GM23338 (cell line): ENCODE measurements at regions not wholly inside any gene's neighbourhood (a gene's known extent, or its start where the extent isn't known, plus 50 kb on each side); places are given as distances from the start of the nearest gene placed in this dataset.

Experiments
- ATAC-seq: fragments of 200-7000 bp; cut with Tn5 transposase; 3 replicates; pipeline ENCODE4 v1.9.1; 2020
- DNase-seq: peaks from one replicate; pipeline ENCODE4 v3.0.0-alpha.2; 2015; ENCODE audit warnings: low spot score
- H2AFZ ChIP-seq: fragments of 200-600 bp; sonication (generic); 2 replicates; pipeline ENCODE4 v1.8.0; 2016; ENCODE audit warnings: antibody characterized with exemption, mild to moderate bottlenecking, moderate library complexity
- H3F3A ChIP-seq: fragments of 200-600 bp; sonication (generic); replicated peaks from 2 replicates; pipeline ENCODE4 v1.8.0; 2017; ENCODE audit warnings: antibody characterized with exemption, mixed run types, low read depth
- H3K27ac ChIP-seq: fragments of 200-600 bp; sonication (generic); 2 replicates; pipeline ENCODE4 v1.6.1; 2016; ENCODE audit warnings: low read depth
- H3K27me3 ChIP-seq: fragments of 200-600 bp; sonication (generic); 2 replicates; pipeline ENCODE4 v1.8.0; 2016; ENCODE audit warnings: mild to moderate bottlenecking, mixed run types, moderate library complexity; ENCODE audit not compliant: insufficient read depth
- H3K36me3 ChIP-seq: fragments of 200-600 bp; sonication (generic); 2 replicates; pipeline ENCODE4 v1.8.0; 2016; ENCODE audit warnings: mild to moderate bottlenecking; ENCODE audit not compliant: insufficient read depth
- H3K4me1 ChIP-seq: fragments of 200-600 bp; sonication (generic); 2 replicates; pipeline ENCODE4 v1.8.0; 2016; ENCODE audit warnings: mild to moderate bottlenecking, moderate library complexity; ENCODE audit not compliant: insufficient read depth
- H3K4me2 ChIP-seq: fragments of 200-600 bp; sonication (generic); 2 replicates; pipeline ENCODE4 v1.7.1; 2017; ENCODE audit warnings: mixed run types
- H3K4me3 ChIP-seq: fragments of 200-600 bp; sonication (generic); 2 replicates; pipeline ENCODE4 v1.6.1; 2016; ENCODE audit warnings: mixed run types
- H3K79me2 ChIP-seq: fragments of 200-600 bp; sonication (generic); replicated peaks from 2 replicates; pipeline ENCODE4 v1.8.0; 2017; ENCODE audit warnings: mild to moderate bottlenecking; ENCODE audit not compliant: insufficient read depth
- H3K9me2 ChIP-seq: fragments of 200-600 bp; sonication (generic); 2 replicates; pipeline ENCODE4 v1.8.0; 2017; ENCODE audit not compliant: insufficient read depth
- H4K20me1 ChIP-seq: fragments of 200-600 bp; sonication (generic); replicated peaks from 2 replicates; pipeline ENCODE4 v1.8.0; 2017; ENCODE audit warnings: mild to moderate bottlenecking; ENCODE audit not compliant: insufficient read depth
- H3K27ac Mint-ChIP-seq: 2 replicates; pipeline ENCODE4 v1.8.0; 2020; ENCODE audit warnings: inconsistent platforms, mild to moderate bottlenecking, moderate library complexity, mixed read lengths
- H3K27me3 Mint-ChIP-seq: 3 replicates; pipeline ENCODE4 v1.8.0; 2022; ENCODE audit warnings: low read depth, mild to moderate bottlenecking, moderate library complexity, mixed read lengths, inconsistent platforms; ENCODE audit not compliant: insufficient read depth, poor library complexity
- H3K36me3 Mint-ChIP-seq: 3 replicates; pipeline ENCODE4 v1.8.0; 2021; ENCODE audit warnings: low read depth, mild to moderate bottlenecking, inconsistent platforms, moderate library complexity, mixed read lengths
- H3K4me1 Mint-ChIP-seq: 3 replicates; pipeline ENCODE4 v1.8.0; 2020; ENCODE audit warnings: mild to moderate bottlenecking, inconsistent platforms, mixed read lengths
- H3K4me3 Mint-ChIP-seq: 3 replicates; pipeline ENCODE4 v1.8.0; 2021; ENCODE audit warnings: moderate library complexity, mild to moderate bottlenecking, inconsistent platforms, mixed read lengths
- H3K9me3 Mint-ChIP-seq: 3 replicates; pipeline ENCODE4 v1.8.0; 2020; ENCODE audit warnings: moderate library complexity, mild to moderate bottlenecking, inconsistent platforms, mixed read lengths
- CREB1 ChIP-seq: fragments of 250-450 bp; sonication (Bioruptor Pico); IDR thresholded peaks from 2 replicates; pipeline ENCODE4 v1.5.0; 2020; ENCODE audit warnings: low read depth, mild to moderate bottlenecking, moderate library complexity
- EZH2phosphoT487 ChIP-seq: fragments of 200-600 bp; sonication (generic); IDR thresholded peaks from one replicate; pipeline ENCODE4 v1.8.1; 2018; ENCODE audit warnings: antibody characterized with exemption; ENCODE audit not compliant: unreplicated experiment
- NANOG ChIP-seq: IDR thresholded peaks from 2 replicates; pipeline ENCODE4 v1.6.1; 2016; ENCODE audit warnings: antibody characterized with exemption, borderline replicate concordance
- POLR2AphosphoS5 ChIP-seq: IDR thresholded peaks from 2 replicates; pipeline ENCODE4 v1.6.1; 2016; ENCODE audit warnings: antibody characterized with exemption, low read depth
- ZNF114 ChIP-seq: fragments of 250-450 bp; sonication (Bioruptor Pico); IDR thresholded peaks from 2 replicates; pipeline ENCODE4 v1.5.0; 2020; ENCODE audit warnings: mild to moderate bottlenecking, moderate library complexity
- ZNF331 ChIP-seq: fragments of 250-450 bp; sonication (Bioruptor Pico); IDR thresholded peaks from 2 replicates; pipeline ENCODE4 v1.5.0; 2020; ENCODE audit warnings: low read depth, mild to moderate bottlenecking, moderate library complexity
- TF ChIP-seq, protein P1 (sequence below): IDR thresholded peaks from one replicate; pipeline ENCODE4 v1.6.1; 2018; ENCODE audit warnings: antibody characterized with exemption; ENCODE audit not compliant: unreplicated experiment
- TF ChIP-seq, protein P2 (sequence below), 2 experiments: fragments of 200-600 bp in 1 of 2; sonication (generic) in 1 of 2; conservative IDR thresholded peaks; 2 replicates each; pipeline versions ENCODE4 v1.5.1 to v1.6.1; 2016 to 2017; ENCODE audit warnings: antibody characterized with exemption in 2 of 2, low read depth in 2 of 2, mild to moderate bottlenecking in 2 of 2, moderate library complexity in 1 of 2

- peaks cover 1% of the 10 kb centered on the region for H3K27me3 Mint-ChIP-seq
- H3K9me3 Mint-ChIP-seq, result 0 out of 3 replicates have a peak, but pooled peaks cover 2% of the 10 kb centered on the region
- Histone ChIP-seq H3K27me3 (no peaks in the 10 kb centered on the region), H4K20me1 (no peaks in the 10 kb centered on the region), H3K79me2 (no peaks in the 10 kb centered on the region), H3K4me3 (no peak overlapping the region), H3K27ac (no peak overlapping the region), H3F3A (no peaks in the 10 kb centered on the region), H2AFZ (no peak overlapping the region), H3K4me1 (peaks cover 4% of the 10 kb centered on the region), H3K9me2 (no peaks in the 10 kb centered on the region), H3K4me2 (no peak overlapping the region), H3K36me3 (no peaks in the 10 kb centered on the region)
- no peaks in the 10 kb centered on the region for H3K36me3 Mint-ChIP-seq
- H3K4me3 Mint-ChIP-seq, result no peak overlapping the region
- TF ChIP-seq CREB1 (CRISPR knock-in tag) (no peak), ZNF331 (CRISPR knock-in tag) (no peak), EZH2phosphoT487 (no peak)
- H3K4me1 Mint-ChIP-seq, result peaks cover 13% of the 10 kb centered on the region
- H3K27ac Mint-ChIP-seq, result no peak overlapping the region
- DNase-seq, result no peak
- no peak for ATAC-seq
Measured at GRCh38 chr20:52012079-52012478, 179.5 kb downstream of the ZFP64 start.

DNA sequence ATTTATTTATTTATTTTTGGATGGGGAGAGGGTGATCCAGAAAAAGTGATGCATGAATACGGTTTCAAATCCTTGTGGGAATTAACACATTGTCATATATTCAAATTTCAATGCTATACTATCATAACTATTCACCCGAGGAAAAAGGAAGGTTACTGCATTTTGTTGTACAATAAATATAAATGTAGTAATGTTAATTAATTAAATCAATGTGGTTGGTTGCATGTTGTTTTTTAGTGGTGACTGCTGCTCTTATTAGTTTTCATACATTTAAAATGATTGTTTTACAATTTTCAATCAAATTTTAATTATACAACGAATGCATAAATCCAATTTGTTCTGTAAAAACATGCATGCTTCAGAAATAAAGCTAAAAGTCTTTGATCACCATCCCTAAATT lies 180.5 kb downstream of the ZFP64 start:
- Histone ChIP-seq H3K4me3 (no peak overlapping the region), H3K27ac (no peak overlapping the region), H4K20me1 (no peaks in the 10 kb centered on the region), H3K9me2 (no peaks in the 10 kb centered on the region), H3K4me1 (peaks cover 4% of the 10 kb centered on the region; the same call in 1 of the 2 replicates), H3F3A (no peaks in the 10 kb centered on the region), H3K36me3 (no peaks in the 10 kb centered on the region), H2AFZ (no peak overlapping the region), H3K79me2 (no peaks in the 10 kb centered on the region), H3K4me2 (no peak overlapping the region), H3K27me3 (no peaks in the 10 kb centered on the region)
- ATAC-seq (no peak), DNase-seq (no peak)
- Mint-ChIP-seq H3K9me3 (0 out of 3 replicates have a peak, but pooled peaks cover 2% of the 10 kb centered on the region), H3K27ac (no peak overlapping the region), H3K36me3 (no peaks in the 10 kb centered on the region), H3K4me3 (no peak overlapping the region), H3K4me1 (peaks cover 13% of the 10 kb centered on the region), H3K27me3 (peaks cover 1% of the 10 kb centered on the region)
- TF ChIP-seq NANOG (no peak), ZNF114 (CRISPR knock-in tag) (no peak), POLR2AphosphoS5 (no peak)
- TF ChIP-seq, protein P1, sequence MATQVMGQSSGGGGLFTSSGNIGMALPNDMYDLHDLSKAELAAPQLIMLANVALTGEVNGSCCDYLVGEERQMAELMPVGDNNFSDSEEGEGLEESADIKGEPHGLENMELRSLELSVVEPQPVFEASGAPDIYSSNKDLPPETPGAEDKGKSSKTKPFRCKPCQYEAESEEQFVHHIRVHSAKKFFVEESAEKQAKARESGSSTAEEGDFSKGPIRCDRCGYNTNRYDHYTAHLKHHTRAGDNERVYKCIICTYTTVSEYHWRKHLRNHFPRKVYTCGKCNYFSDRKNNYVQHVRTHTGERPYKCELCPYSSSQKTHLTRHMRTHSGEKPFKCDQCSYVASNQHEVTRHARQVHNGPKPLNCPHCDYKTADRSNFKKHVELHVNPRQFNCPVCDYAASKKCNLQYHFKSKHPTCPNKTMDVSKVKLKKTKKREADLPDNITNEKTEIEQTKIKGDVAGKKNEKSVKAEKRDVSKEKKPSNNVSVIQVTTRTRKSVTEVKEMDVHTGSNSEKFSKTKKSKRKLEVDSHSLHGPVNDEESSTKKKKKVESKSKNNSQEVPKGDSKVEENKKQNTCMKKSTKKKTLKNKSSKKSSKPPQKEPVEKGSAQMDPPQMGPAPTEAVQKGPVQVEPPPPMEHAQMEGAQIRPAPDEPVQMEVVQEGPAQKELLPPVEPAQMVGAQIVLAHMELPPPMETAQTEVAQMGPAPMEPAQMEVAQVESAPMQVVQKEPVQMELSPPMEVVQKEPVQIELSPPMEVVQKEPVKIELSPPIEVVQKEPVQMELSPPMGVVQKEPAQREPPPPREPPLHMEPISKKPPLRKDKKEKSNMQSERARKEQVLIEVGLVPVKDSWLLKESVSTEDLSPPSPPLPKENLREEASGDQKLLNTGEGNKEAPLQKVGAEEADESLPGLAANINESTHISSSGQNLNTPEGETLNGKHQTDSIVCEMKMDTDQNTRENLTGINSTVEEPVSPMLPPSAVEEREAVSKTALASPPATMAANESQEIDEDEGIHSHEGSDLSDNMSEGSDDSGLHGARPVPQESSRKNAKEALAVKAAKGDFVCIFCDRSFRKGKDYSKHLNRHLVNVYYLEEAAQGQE, result no peak
- TF ChIP-seq, protein P2, sequence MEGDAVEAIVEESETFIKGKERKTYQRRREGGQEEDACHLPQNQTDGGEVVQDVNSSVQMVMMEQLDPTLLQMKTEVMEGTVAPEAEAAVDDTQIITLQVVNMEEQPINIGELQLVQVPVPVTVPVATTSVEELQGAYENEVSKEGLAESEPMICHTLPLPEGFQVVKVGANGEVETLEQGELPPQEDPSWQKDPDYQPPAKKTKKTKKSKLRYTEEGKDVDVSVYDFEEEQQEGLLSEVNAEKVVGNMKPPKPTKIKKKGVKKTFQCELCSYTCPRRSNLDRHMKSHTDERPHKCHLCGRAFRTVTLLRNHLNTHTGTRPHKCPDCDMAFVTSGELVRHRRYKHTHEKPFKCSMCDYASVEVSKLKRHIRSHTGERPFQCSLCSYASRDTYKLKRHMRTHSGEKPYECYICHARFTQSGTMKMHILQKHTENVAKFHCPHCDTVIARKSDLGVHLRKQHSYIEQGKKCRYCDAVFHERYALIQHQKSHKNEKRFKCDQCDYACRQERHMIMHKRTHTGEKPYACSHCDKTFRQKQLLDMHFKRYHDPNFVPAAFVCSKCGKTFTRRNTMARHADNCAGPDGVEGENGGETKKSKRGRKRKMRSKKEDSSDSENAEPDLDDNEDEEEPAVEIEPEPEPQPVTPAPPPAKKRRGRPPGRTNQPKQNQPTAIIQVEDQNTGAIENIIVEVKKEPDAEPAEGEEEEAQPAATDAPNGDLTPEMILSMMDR (conservative IDR thresholded peaks at IDR 0.05; ENCODE audit: low read depth in 2 of 2), result no peak
